HL-60 (cell line): ENCODE measurements at regions not wholly inside any gene's neighbourhood (a gene's known extent, or its start where the extent isn't known, plus 50 kb on each side); places are given as distances from the start of the nearest gene placed in this dataset.

Experiments
- DNase-seq, 2 experiments: peaks; one replicate each; pipeline ENCODE4 v3.0.0-alpha.2; 2010 to 2020; ENCODE audit warnings: low read depth in 1 of 2, low spot score in 1 of 2
- H3K27ac ChIP-seq: fragments of 250-450 bp; sonication (Bioruptor Pico); replicated peaks from 2 replicates; pipeline ENCODE4 v1.5.1; 2020; ENCODE audit warnings: mild to moderate bottlenecking, moderate library complexity
- H3K27me3 ChIP-seq: fragments of 250-450 bp; sonication (Bioruptor Pico); 2 replicates; pipeline ENCODE4 v1.5.1; 2021; ENCODE audit warnings: mild to moderate bottlenecking, moderate library complexity; ENCODE audit not compliant: insufficient read depth, poor library complexity, severe bottlenecking
- H3K4me3 ChIP-seq: replicated peaks from 2 replicates; pipeline ENCODE4 v1.5.1; 2011; ENCODE audit warnings: mild to moderate bottlenecking, control low read depth, low read length; ENCODE audit not compliant: insufficient read depth
- GABPA ChIP-seq: IDR thresholded peaks from 2 replicates; pipeline ENCODE4 v1.6.1; 2012; ENCODE audit warnings: low read depth
- POLR2AphosphoS5 ChIP-seq: IDR thresholded peaks from 2 replicates; pipeline ENCODE4 v1.6.1; 2012; ENCODE audit warnings: low read depth
- SPI1 ChIP-seq: IDR thresholded peaks from 2 replicates; pipeline ENCODE4 v1.6.1; 2012; ENCODE audit warnings: low read depth, mild to moderate bottlenecking, borderline replicate concordance
- TF ChIP-seq, protein P1 (sequence below): IDR thresholded peaks from 2 replicates; pipeline ENCODE4 v1.6.1; 2012; ENCODE audit warnings: low read depth; ENCODE audit not compliant: insufficient replicate concordance
- TF ChIP-seq, protein P2 (sequence below): IDR thresholded peaks from one replicate; pipeline ENCODE4 v1.5.1; 2011; ENCODE audit warnings: low read length, control low read depth, inconsistent platforms; ENCODE audit not compliant: insufficient read depth

DNA sequence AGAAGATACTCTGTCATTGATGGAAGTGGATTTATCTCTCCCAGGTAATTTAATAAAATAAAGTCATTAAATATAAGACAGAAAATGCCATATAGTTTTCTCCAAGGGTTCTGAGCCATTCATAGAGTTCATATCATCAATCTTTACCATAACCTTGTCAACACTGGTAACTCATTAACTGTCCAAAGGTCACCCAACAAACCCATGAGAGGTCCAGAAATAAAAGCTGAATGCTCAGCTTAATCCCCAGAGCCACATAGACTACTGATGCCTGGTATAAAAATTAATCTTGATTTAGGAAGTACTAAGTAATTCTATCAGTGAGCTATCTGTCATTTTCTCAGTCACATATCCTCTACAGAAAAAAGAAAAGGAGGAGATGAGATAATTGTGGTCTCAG is 903.0 kb upstream of the DDX18 start:
- Histone ChIP-seq H3K27ac (no peak overlapping the region), H3K4me3 (no peak overlapping the region), H3K27me3 (no peaks in the 10 kb centered on the region)
- TF ChIP-seq GABPA (no peak), SPI1 (no peak), POLR2AphosphoS5 (no peak)
- TF ChIP-seq, protein P1, sequence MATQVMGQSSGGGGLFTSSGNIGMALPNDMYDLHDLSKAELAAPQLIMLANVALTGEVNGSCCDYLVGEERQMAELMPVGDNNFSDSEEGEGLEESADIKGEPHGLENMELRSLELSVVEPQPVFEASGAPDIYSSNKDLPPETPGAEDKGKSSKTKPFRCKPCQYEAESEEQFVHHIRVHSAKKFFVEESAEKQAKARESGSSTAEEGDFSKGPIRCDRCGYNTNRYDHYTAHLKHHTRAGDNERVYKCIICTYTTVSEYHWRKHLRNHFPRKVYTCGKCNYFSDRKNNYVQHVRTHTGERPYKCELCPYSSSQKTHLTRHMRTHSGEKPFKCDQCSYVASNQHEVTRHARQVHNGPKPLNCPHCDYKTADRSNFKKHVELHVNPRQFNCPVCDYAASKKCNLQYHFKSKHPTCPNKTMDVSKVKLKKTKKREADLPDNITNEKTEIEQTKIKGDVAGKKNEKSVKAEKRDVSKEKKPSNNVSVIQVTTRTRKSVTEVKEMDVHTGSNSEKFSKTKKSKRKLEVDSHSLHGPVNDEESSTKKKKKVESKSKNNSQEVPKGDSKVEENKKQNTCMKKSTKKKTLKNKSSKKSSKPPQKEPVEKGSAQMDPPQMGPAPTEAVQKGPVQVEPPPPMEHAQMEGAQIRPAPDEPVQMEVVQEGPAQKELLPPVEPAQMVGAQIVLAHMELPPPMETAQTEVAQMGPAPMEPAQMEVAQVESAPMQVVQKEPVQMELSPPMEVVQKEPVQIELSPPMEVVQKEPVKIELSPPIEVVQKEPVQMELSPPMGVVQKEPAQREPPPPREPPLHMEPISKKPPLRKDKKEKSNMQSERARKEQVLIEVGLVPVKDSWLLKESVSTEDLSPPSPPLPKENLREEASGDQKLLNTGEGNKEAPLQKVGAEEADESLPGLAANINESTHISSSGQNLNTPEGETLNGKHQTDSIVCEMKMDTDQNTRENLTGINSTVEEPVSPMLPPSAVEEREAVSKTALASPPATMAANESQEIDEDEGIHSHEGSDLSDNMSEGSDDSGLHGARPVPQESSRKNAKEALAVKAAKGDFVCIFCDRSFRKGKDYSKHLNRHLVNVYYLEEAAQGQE, result no peak
- TF ChIP-seq, protein P2, sequence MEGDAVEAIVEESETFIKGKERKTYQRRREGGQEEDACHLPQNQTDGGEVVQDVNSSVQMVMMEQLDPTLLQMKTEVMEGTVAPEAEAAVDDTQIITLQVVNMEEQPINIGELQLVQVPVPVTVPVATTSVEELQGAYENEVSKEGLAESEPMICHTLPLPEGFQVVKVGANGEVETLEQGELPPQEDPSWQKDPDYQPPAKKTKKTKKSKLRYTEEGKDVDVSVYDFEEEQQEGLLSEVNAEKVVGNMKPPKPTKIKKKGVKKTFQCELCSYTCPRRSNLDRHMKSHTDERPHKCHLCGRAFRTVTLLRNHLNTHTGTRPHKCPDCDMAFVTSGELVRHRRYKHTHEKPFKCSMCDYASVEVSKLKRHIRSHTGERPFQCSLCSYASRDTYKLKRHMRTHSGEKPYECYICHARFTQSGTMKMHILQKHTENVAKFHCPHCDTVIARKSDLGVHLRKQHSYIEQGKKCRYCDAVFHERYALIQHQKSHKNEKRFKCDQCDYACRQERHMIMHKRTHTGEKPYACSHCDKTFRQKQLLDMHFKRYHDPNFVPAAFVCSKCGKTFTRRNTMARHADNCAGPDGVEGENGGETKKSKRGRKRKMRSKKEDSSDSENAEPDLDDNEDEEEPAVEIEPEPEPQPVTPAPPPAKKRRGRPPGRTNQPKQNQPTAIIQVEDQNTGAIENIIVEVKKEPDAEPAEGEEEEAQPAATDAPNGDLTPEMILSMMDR, result no peak
- DNase-seq, result no peak

DNA sequence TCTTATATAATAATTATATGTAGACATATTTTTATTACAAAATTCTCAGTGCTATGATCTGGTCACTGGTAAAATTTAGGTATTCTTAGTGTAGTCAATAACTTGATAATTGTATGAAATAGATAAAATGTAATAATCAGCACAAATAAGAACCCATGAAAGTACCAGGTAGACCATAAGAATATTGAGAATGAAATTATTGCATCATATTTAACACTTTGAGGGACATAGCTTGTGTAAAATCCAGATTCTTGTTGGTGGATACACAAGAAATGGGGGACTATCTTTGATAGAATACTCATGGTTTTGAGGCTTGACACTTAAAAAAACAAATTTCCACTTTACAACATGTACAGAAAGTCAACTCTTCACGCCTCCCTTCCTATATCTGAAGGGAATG is 898.8 kb upstream of the DDX18 start:
- TF ChIP-seq, protein P2, result no peak
- TF ChIP-seq POLR2AphosphoS5 (no peak), GABPA (no peak), SPI1 (no peak)
- TF ChIP-seq, protein P1, result no peak
- Histone ChIP-seq H3K27ac (no peak overlapping the region), H3K4me3 (no peak overlapping the region), H3K27me3 (no peaks in the 10 kb centered on the region)
- no peak for DNase-seq

DNA sequence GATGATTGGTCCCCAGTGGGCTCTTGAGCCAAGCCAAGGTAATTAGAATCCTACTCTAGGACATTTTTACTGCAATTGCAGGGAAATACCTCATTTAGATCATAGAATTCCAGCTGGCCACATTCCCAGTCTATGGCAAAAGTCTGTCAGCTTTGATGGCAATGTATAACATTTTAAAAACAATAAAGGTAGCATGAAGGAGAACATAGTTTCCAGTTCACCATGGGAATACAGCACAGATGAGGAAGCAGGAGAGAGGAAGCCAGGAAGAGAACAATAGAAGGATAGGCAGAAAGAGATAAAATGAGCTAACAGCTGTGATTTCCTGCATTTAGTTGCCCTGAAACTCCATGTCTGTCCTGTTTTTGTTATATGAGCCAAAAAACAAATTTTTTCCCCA is 897.3 kb upstream of the DDX18 start:
- no peak overlapping the region for H3K27ac ChIP-seq
- TF ChIP-seq GABPA, result no peak
- TF ChIP-seq, protein P2, result no peak
- TF ChIP-seq POLR2AphosphoS5, result no peak
- TF ChIP-seq, protein P1, result no peak
- TF ChIP-seq SPI1, result no peak
- no peak overlapping the region for H3K4me3 ChIP-seq
- H3K27me3 ChIP-seq, result no peaks in the 10 kb centered on the region
- no peak for DNase-seq
